Fibroblast of skin of left biceps (primary cell): ENCODE measurements at regions not wholly inside any gene's neighbourhood (a gene's known extent, or its start where the extent isn't known, plus 50 kb on each side); places are given as distances from the start of the nearest gene placed in this dataset.

Experiments
- DNase-seq, 2 experiments: peaks; one replicate each; pipeline ENCODE4 v3.0.0-alpha.2; 2013; ENCODE audit warnings: low read depth in 2 of 2

GRCh38 chr12:46470036-46470627 lies 97.6 kb upstream of the SLC38A2 start:
- DNase-seq: no peak

- DNase-seq: no peak
These were observed 96.2 kb upstream of the SLC38A2 start for GRCh38 chr12:46468813-46469212.

GRCh38 chr12:46468160-46468559 lies 95.6 kb upstream of the SLC38A2 start:
- DNase-seq: no peak

- DNase-seq: no peak
These were observed 92.7 kb upstream of the SLC38A2 start for GRCh38 chr12:46465307-46465706.

- no peak for DNase-seq
These were observed 92.3 kb upstream of the SLC38A2 start for GRCh38 chr12:46464863-46465262.

GRCh38 chr12:46462641-46463355 lies 90.2 kb upstream of the SLC38A2 start:
- no peak for DNase-seq

- no peak for DNase-seq
These were observed 89.5 kb upstream of the SLC38A2 start for GRCh38 chr12:46461907-46462640.

- no peak for DNase-seq
These were observed 88.9 kb upstream of the SLC38A2 start for GRCh38 chr12:46461459-46461858.

GRCh38 chr12:46460682-46461210 lies 88.2 kb upstream of the SLC38A2 start:
- DNase-seq: no peak

GRCh38 chr12:46459861-46460545 lies 87.4 kb upstream of the SLC38A2 start:
- no peak for DNase-seq

GRCh38 chr12:46459111-46459510 lies 86.5 kb upstream of the SLC38A2 start:
- DNase-seq: no peak

- DNase-seq: no peak
These were observed 86.0 kb upstream of the SLC38A2 start for GRCh38 chr12:46458500-46459102.

- DNase-seq: no peak
These were observed 85.4 kb upstream of the SLC38A2 start for GRCh38 chr12:46457958-46458357.

GRCh38 chr12:46456356-46457334 lies 84.1 kb upstream of the SLC38A2 start:
- DNase-seq: no peak

GRCh38 chr12:46455648-46456352 lies 83.2 kb upstream of the SLC38A2 start:
- DNase-seq: no peak

GRCh38 chr12:46454981-46455380 lies 82.4 kb upstream of the SLC38A2 start:
- no peak for DNase-seq

- no peak for DNase-seq
These were observed 80.9 kb upstream of the SLC38A2 start for GRCh38 chr12:46453428-46453827.

GRCh38 chr12:46452776-46453175 lies 80.2 kb upstream of the SLC38A2 start:
- DNase-seq: no peak

GRCh38 chr12:46452061-46452615 lies 79.6 kb upstream of the SLC38A2 start:
- no peak for DNase-seq
